Upper lobe of left lung (tissue), 6 donors: ENCODE measurements at regions not wholly inside any gene's neighbourhood (a gene's known extent, or its start where the extent isn't known, plus 50 kb on each side); places are given as distances from the start of the nearest gene placed in this dataset.

ENCODE experiments used
- ATAC-seq, 2 donors: fragments of 200-7000 bp; cut with Tn5 transposase; one replicate each; pipeline ENCODE4 v1.9.1; 2022; ENCODE audit warnings: mild to moderate bottlenecking in 2 of 2, moderate library complexity in 2 of 2; ENCODE audit not compliant: low FRiP score in 2 of 2
- DNase-seq, 2 donors: peaks; one replicate each; pipeline ENCODE4 v3.0.0-alpha.2; 2019 to 2020
- H3K27ac ChIP-seq, 4 donors: fragments of 200-600 bp; sonication (generic); one replicate each; pipeline ENCODE4 v1.5.1; 2016 to 2019
- H3K27me3 ChIP-seq, 4 donors: fragments of 200-600 bp; sonication (generic); one replicate each; pipeline ENCODE4 v1.5.1; 2017 to 2019
- H3K36me3 ChIP-seq, 4 donors: fragments of 200-600 bp; sonication (generic); one replicate each; pipeline ENCODE4 v1.5.1; 2016 to 2019
- H3K4me1 ChIP-seq, 4 donors: fragments of 200-600 bp; sonication (generic); one replicate each; pipeline ENCODE4 v1.5.1; 2018 to 2019
- H3K4me3 ChIP-seq, 4 donors: fragments of 200-600 bp; sonication (generic); one replicate each; pipeline ENCODE4 v1.5.1; 2017 to 2019; ENCODE audit warnings: mild to moderate bottlenecking in 2 of 4, moderate library complexity in 1 of 4
- H3K9me3 ChIP-seq, 4 donors: fragments of 200-600 bp; sonication (generic); one replicate each; pipeline ENCODE4 v1.5.1; 2018 to 2019
- EP300 ChIP-seq, 4 donors: sonication (generic); formaldehyde crosslinking; IDR thresholded peaks; one replicate each; pipeline ENCODE4 v1.5.1; 2017; ENCODE audit warnings: antibody characterized with exemption in 4 of 4, control low read depth in 2 of 4
- POLR2A ChIP-seq, 4 donors: fragments of 450-650 bp; IDR thresholded peaks; one replicate each; pipeline ENCODE4 v1.5.1; 2016 to 2017; ENCODE audit warnings: antibody characterized with exemption in 4 of 4, mild to moderate bottlenecking in 2 of 4
- POLR2AphosphoS5 ChIP-seq, 2 donors: sonication (generic); formaldehyde crosslinking; IDR thresholded peaks; one replicate each; pipeline ENCODE4 v1.5.1; 2017; ENCODE audit warnings: antibody characterized with exemption in 2 of 2
- WGBS, 2 donors: methylation state at CpG; one replicate each; pipeline ENCODE4 v1.1.5; 2017 to 2018; 5-methylcytosine and 5-hydroxymethylcytosine counted together
- TF ChIP-seq, protein P1 (sequence below), 6 experiments: fragments of 450-650 bp in 4 of 6; fragments of 200-600 bp in 2 of 6; sonication (generic) in 2 of 6; IDR thresholded peaks; one replicate each; pipeline ENCODE4 v1.5.1; 2016 to 2019; ENCODE audit warnings: antibody characterized with exemption in 6 of 6
- donor health status: DM: no; HTN: no; CAD: no; lungs with moderate emphysema.
- donor health status: DM: no; HTN: yes; CAD: no; lungs with severe emphysema.

DNA sequence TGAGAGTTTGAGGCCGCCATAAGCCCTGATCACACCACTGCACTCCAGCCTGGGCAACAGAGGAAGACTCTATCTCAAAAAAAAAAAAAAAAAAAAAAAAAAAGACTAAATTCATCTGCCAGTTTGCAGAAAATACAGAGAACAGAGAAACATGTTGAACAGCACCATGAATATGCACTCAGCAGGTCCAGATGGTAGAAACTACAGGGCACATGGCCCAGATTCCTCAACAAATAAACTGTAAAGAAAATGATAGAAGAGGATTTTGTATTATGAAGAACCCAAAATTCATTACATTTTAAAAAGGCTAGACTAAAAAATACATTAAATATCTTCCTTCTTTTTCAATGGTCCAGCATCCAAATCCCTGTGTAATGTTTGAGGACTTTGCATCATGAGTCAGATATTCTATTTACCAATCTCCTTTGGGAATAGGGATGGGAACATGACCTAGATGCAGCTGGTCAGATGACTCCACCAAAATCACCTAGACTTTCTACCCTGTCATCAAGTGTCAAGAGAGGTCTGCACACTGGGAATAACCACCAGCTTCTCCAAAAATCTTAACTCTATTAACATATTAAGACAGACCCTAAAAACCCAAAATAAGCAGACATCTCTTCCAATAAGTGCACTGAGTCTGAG, 189.1 kb upstream of the TCF21 start:
- Histone ChIP-seq H3K36me3 (no peaks in the 10 kb centered on the region), H3K4me3 (no peak overlapping the region), H3K27me3 (no peaks in the 10 kb centered on the region), H3K27ac (no peak overlapping the region), H3K4me1 (no peaks in the 10 kb centered on the region), H3K9me3 (no peaks in the 10 kb centered on the region)
- no peak for ATAC-seq
- TF ChIP-seq, protein P1, sequence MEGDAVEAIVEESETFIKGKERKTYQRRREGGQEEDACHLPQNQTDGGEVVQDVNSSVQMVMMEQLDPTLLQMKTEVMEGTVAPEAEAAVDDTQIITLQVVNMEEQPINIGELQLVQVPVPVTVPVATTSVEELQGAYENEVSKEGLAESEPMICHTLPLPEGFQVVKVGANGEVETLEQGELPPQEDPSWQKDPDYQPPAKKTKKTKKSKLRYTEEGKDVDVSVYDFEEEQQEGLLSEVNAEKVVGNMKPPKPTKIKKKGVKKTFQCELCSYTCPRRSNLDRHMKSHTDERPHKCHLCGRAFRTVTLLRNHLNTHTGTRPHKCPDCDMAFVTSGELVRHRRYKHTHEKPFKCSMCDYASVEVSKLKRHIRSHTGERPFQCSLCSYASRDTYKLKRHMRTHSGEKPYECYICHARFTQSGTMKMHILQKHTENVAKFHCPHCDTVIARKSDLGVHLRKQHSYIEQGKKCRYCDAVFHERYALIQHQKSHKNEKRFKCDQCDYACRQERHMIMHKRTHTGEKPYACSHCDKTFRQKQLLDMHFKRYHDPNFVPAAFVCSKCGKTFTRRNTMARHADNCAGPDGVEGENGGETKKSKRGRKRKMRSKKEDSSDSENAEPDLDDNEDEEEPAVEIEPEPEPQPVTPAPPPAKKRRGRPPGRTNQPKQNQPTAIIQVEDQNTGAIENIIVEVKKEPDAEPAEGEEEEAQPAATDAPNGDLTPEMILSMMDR (IDR thresholded peaks at IDR 0.05), result no peak
- TF ChIP-seq EP300 (IDR thresholded peaks at IDR 0.05) (no peak), POLR2A (IDR thresholded peaks at IDR 0.05) (no peak), POLR2AphosphoS5 (IDR thresholded peaks at IDR 0.05) (no peak)
- no peak for DNase-seq
- 73 to 92% methylated on average over 1 of the region's 1 CpG for WGBS, 2 donors

DNA sequence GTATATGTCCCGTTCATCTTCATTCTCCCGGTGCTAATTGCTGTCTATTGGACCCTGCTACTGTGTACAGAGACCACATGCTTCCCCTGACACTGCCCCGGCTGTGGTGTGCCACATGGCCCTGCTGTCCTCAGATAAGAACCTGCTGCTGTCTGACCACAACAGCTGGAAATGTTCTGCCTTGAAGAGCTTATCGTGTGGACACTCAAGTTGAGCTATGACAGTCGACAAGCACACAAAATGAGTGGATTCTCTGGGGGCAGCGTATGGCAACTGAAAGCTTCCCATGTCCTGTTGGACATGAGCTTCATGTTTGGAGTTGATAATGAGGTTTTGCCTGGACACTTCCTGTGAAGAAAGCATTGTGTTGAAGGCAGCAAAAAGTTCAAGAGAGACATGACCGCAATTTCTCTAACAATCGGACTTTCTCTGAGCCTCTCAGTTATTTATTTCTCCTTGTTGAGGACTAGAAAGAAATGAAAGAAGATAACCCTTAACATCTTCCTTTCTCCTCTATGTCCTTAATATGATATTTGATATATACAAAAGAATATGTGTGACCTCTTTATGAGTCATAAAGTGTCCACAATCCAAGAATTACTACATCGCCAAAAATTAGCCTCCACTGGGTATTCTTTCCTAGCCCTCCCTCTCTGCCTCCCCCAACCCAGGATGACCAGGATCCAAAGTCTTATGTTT, 187.1 kb upstream of the TCF21 start:
- TF ChIP-seq POLR2AphosphoS5 (IDR thresholded peaks at IDR 0.05) (peak; percentile 29 to 61), POLR2A (IDR thresholded peaks at IDR 0.05) (no peak), EP300 (IDR thresholded peaks at IDR 0.05) (no peak)
- TF ChIP-seq, protein P1 (IDR thresholded peaks at IDR 0.05), result no peak
- 30 to 51% methylated on average over 9 of the region's 9 CpGs for WGBS, 2 donors
- DNase-seq (no peak), ATAC-seq (peak; percentile 55 to 59)
- no peaks in the 10 kb centered on the region for H3K36me3 ChIP-seq
- H3K9me3 ChIP-seq, result no peaks in the 10 kb centered on the region
- H3K27me3 ChIP-seq, result no peaks in the 10 kb centered on the region
- H3K27ac ChIP-seq, result no peak overlapping the region
- no peaks in the 10 kb centered on the region for H3K4me1 ChIP-seq
- H3K4me3 ChIP-seq, result no peak overlapping the region

DNA sequence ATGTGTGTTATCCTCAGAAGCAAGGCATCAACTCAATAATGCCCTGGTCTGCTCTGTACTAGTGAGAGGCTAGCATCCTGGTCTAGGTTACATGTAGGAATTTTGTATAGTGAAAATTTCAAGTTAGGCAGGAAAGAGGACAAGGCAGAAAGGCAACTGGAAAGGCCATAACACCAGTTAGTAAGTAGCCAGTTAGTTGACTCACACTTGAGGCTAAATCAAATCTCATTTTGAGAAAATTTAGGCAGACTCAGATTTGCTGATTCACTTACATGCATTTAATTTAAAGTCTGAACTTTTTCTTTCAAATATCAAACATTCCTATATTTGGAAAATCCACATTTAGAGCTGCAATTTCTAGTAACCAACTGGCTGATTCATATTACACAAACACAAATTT, 184.5 kb upstream of the TCF21 start:
- no peaks in the 10 kb centered on the region for H3K4me1 ChIP-seq
- no peaks in the 10 kb centered on the region for H3K9me3 ChIP-seq
- DNase-seq (no peak), ATAC-seq (no peak)
- H3K27me3 ChIP-seq, result no peaks in the 10 kb centered on the region
- no peak overlapping the region for H3K27ac ChIP-seq
- H3K4me3 ChIP-seq, result no peak overlapping the region
- TF ChIP-seq, protein P1 (IDR thresholded peaks at IDR 0.05), result no peak
- TF ChIP-seq EP300 (IDR thresholded peaks at IDR 0.05), result no peak
- no peak for TF ChIP-seq POLR2AphosphoS5 (IDR thresholded peaks at IDR 0.05)
- no peak for TF ChIP-seq POLR2A (IDR thresholded peaks at IDR 0.05)
- H3K36me3 ChIP-seq, result no peaks in the 10 kb centered on the region

DNA sequence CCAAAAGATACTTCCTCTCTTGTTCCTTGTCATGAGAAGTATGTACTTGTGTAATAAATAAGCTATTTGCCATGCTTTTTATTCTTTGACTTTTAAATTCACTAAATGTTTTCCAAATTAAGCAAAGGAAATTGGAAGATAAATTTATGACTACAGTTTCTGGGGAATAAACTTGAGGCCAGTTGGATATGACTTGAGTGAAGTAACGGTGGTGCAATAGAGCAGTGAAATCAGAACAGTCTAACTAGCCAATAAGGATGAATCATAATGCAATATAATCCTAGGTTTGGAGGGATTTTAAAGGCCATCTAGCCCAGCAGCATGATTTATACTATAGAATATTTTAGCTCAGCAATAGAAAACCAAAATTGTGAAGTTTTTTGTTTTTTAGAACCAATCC, 183.8 kb upstream of the TCF21 start:
- Histone ChIP-seq H3K4me3 (no peak overlapping the region), H3K9me3 (no peaks in the 10 kb centered on the region), H3K36me3 (no peaks in the 10 kb centered on the region), H3K27me3 (no peaks in the 10 kb centered on the region), H3K27ac (no peak overlapping the region), H3K4me1 (no peaks in the 10 kb centered on the region)
- DNase-seq (no peak), ATAC-seq (peak in 1 of 2 donors; percentile 84)
- TF ChIP-seq POLR2AphosphoS5 (IDR thresholded peaks at IDR 0.05), result no peak
- TF ChIP-seq, protein P1 (IDR thresholded peaks at IDR 0.05), result no peak
- TF ChIP-seq EP300 (IDR thresholded peaks at IDR 0.05), result no peak
- no peak for TF ChIP-seq POLR2A (IDR thresholded peaks at IDR 0.05)
- WGBS, 2 donors, result 81 to 82% methylated on average over 1 of the region's 1 CpG

DNA sequence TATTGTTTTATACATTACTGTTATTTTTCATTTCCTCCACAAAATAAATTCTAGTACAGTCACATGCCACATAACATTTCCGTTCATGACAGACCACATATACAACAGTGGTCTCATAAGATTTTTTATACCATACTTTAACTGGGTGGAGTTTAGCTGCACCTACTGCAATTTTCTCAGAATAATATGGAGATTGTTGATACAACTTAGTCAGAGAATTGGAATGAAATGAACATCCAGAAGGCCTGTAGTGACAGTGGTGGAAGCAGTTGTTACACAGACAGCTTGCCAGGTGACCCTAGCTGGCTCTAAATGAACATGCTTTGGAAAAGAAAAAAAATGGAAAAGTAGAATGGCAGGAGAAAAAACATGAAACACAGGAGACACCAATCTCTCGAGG, 183.2 kb upstream of the TCF21 start:
- DNase-seq (no peak), ATAC-seq (no peak)
- no peaks in the 10 kb centered on the region for H3K4me1 ChIP-seq
- 80 to 83% methylated on average over 2 of the region's 2 CpGs for WGBS, 2 donors
- no peak for TF ChIP-seq POLR2A (IDR thresholded peaks at IDR 0.05)
- TF ChIP-seq, protein P1 (IDR thresholded peaks at IDR 0.05), result no peak
- TF ChIP-seq POLR2AphosphoS5 (IDR thresholded peaks at IDR 0.05), result no peak
- no peak for TF ChIP-seq EP300 (IDR thresholded peaks at IDR 0.05)
- H3K4me3 ChIP-seq, result no peak overlapping the region
- no peaks in the 10 kb centered on the region for H3K9me3 ChIP-seq
- H3K27ac ChIP-seq, result no peak overlapping the region
- H3K27me3 ChIP-seq, result no peaks in the 10 kb centered on the region
- H3K36me3 ChIP-seq, result no peaks in the 10 kb centered on the region
